Astrocyte (in vitro differentiated cells and primary cell): ENCODE measurements at regions not wholly inside any gene's neighbourhood (a gene's known extent, or its start where the extent isn't known, plus 50 kb on each side); places are given as distances from the start of the nearest gene placed in this dataset.

Experiments
- DNase-seq: peaks from one replicate; pipeline ENCODE4 v3.0.0-alpha.2; 2010; ENCODE audit warnings: low read depth
- FAIRE-seq: peaks from 2 replicates; lab custom pipeline; 2011; peaks lifted over from hg19 to GRCh38; lab: Jason Lieb, UNC
- H2AFZ ChIP-seq: 2 replicates; pipeline ENCODE4 v1.6.0; 2012; ENCODE audit warnings: low read depth, low read length, inconsistent platforms
- H3K27ac ChIP-seq: 2 replicates; pipeline ENCODE4 v1.5.1; 2011; ENCODE audit warnings: low read depth, low read length, inconsistent platforms
- H3K27me3 ChIP-seq: 2 replicates; pipeline ENCODE4 v1.6.0; 2011; ENCODE audit warnings: low read length, inconsistent platforms; ENCODE audit not compliant: insufficient read depth
- H3K36me3 ChIP-seq: 2 replicates; pipeline ENCODE4 v1.5.1; 2011; ENCODE audit warnings: low read length, inconsistent platforms; ENCODE audit not compliant: insufficient read depth
- H3K4me1 ChIP-seq: 2 replicates; pipeline ENCODE4 v1.5.1; 2011; ENCODE audit warnings: low read length, inconsistent platforms; ENCODE audit not compliant: insufficient read depth
- H3K4me2 ChIP-seq: 2 replicates; pipeline ENCODE4 v1.6.0; 2012; ENCODE audit warnings: low read length, inconsistent platforms
- H3K4me3 ChIP-seq: 2 replicates; pipeline ENCODE4 v1.5.1; 2011; ENCODE audit warnings: low read depth, mild to moderate bottlenecking, low read length, inconsistent platforms; ENCODE audit not compliant: insufficient read depth
- H3K79me2 ChIP-seq: 2 replicates; pipeline ENCODE4 v1.6.0; 2012; ENCODE audit warnings: mild to moderate bottlenecking, low read length, inconsistent platforms; ENCODE audit not compliant: insufficient read depth
- H3K9ac ChIP-seq: 2 replicates; pipeline ENCODE4 v1.6.0; 2012; ENCODE audit warnings: mild to moderate bottlenecking, low read length, inconsistent platforms
- H3K9me3 ChIP-seq: 2 replicates; pipeline ENCODE4 v1.5.1; 2012; ENCODE audit warnings: low read depth, mild to moderate bottlenecking, low read length, inconsistent platforms; ENCODE audit not compliant: insufficient read depth
- H4K20me1 ChIP-seq: 2 replicates; pipeline ENCODE4 v1.6.0; 2012; ENCODE audit warnings: low read length, inconsistent platforms; ENCODE audit not compliant: insufficient read depth
- H3K27ac Mint-ChIP-seq: one replicate; pipeline ENCODE4 v1.8.0; 2021; ENCODE audit warnings: mild to moderate bottlenecking, mixed read lengths; ENCODE audit not compliant: unreplicated experiment
- H3K27me3 Mint-ChIP-seq: one replicate; pipeline ENCODE4 v1.8.0; 2021; ENCODE audit warnings: low read depth, mixed read lengths; ENCODE audit not compliant: unreplicated experiment
- H3K36me3 Mint-ChIP-seq: one replicate; pipeline ENCODE4 v1.8.0; 2021; ENCODE audit warnings: low read depth, mixed read lengths; ENCODE audit not compliant: unreplicated experiment
- H3K4me1 Mint-ChIP-seq: one replicate; pipeline ENCODE4 v1.8.0; 2021; ENCODE audit warnings: low read depth, mixed read lengths; ENCODE audit not compliant: unreplicated experiment
- H3K4me3 Mint-ChIP-seq: one replicate; pipeline ENCODE4 v1.8.0; 2021; ENCODE audit warnings: mild to moderate bottlenecking, moderate library complexity, mixed read lengths; ENCODE audit not compliant: unreplicated experiment
- H3K9me3 Mint-ChIP-seq: one replicate; pipeline ENCODE4 v1.8.0; 2021; ENCODE audit warnings: mild to moderate bottlenecking, mixed read lengths; ENCODE audit not compliant: unreplicated experiment
- CTCF ChIP-seq: IDR thresholded peaks from 2 replicates; pipeline ENCODE4 v1.5.1; 2011; ENCODE audit warnings: low read depth, mild to moderate bottlenecking, inconsistent platforms, low read length, moderate library complexity; ENCODE audit not compliant: insufficient read depth
- EZH2 ChIP-seq: IDR thresholded peaks from 2 replicates; pipeline ENCODE4 v1.6.1; 2012; ENCODE audit warnings: mild to moderate bottlenecking, low read length, inconsistent platforms; ENCODE audit not compliant: insufficient read depth

- TF ChIP-seq EZH2 (no peak), CTCF (no peak)
- Histone ChIP-seq H2AFZ (no peak overlapping the region), H3K27ac (no peak overlapping the region), H3K36me3 (no peaks in the 10 kb centered on the region), H3K4me3 (no peak overlapping the region), H3K27me3 (peaks cover 19% of the 10 kb centered on the region), H3K4me1 (no peaks in the 10 kb centered on the region), H3K79me2 (no peaks in the 10 kb centered on the region), H3K4me2 (no peak overlapping the region), H4K20me1 (no peaks in the 10 kb centered on the region), H3K9ac (no peak overlapping the region), H3K9me3 (no peaks in the 10 kb centered on the region)
- no peaks in the 10 kb centered on the region for H3K36me3 Mint-ChIP-seq
- peaks cover 5% of the 10 kb centered on the region for H3K9me3 Mint-ChIP-seq
- FAIRE-seq: no peak
- DNase-seq: no peak
- no peak overlapping the region for H3K27ac Mint-ChIP-seq
- no peaks in the 10 kb centered on the region for H3K4me1 Mint-ChIP-seq
- no peak overlapping the region for H3K4me3 Mint-ChIP-seq
- peaks cover 36% of the 10 kb centered on the region for H3K27me3 Mint-ChIP-seq
Measured at GRCh38 chr15:99921101-99921500, 187.9 kb upstream of the LYSMD4 start.

GRCh38 chr15:99918072-99918471, 184.8 kb upstream of the LYSMD4 start:
- Histone ChIP-seq H3K9me3 (no peaks in the 10 kb centered on the region), H3K27me3 (peaks cover 17% of the 10 kb centered on the region), H3K4me1 (no peaks in the 10 kb centered on the region), H3K9ac (no peak overlapping the region), H3K79me2 (no peaks in the 10 kb centered on the region), H3K4me2 (no peak overlapping the region), H3K4me3 (no peak overlapping the region), H3K27ac (no peak overlapping the region), H3K36me3 (no peaks in the 10 kb centered on the region), H2AFZ (no peak overlapping the region), H4K20me1 (no peaks in the 10 kb centered on the region)
- Mint-ChIP-seq H3K4me3 (no peak overlapping the region), H3K9me3 (peaks cover 5% of the 10 kb centered on the region), H3K27ac (no peak overlapping the region), H3K36me3 (no peaks in the 10 kb centered on the region), H3K4me1 (no peaks in the 10 kb centered on the region), H3K27me3 (peaks cover 40% of the 10 kb centered on the region)
- no peak for TF ChIP-seq EZH2
- TF ChIP-seq CTCF: no peak
- FAIRE-seq (no peak), DNase-seq (no peak)

- DNase-seq (no peak), FAIRE-seq (no peak)
- Histone ChIP-seq H3K4me3 (no peak overlapping the region), H3K79me2 (no peaks in the 10 kb centered on the region), H3K4me1 (no peaks in the 10 kb centered on the region), H3K27me3 (peaks cover 17% of the 10 kb centered on the region), H3K9ac (no peak overlapping the region), H3K4me2 (no peak overlapping the region), H3K9me3 (no peaks in the 10 kb centered on the region), H3K36me3 (no peaks in the 10 kb centered on the region), H4K20me1 (no peaks in the 10 kb centered on the region), H2AFZ (no peak overlapping the region), H3K27ac (no peak overlapping the region)
- peaks cover 5% of the 10 kb centered on the region for H3K9me3 Mint-ChIP-seq
- H3K27me3 Mint-ChIP-seq: peaks cover 42% of the 10 kb centered on the region
- no peaks in the 10 kb centered on the region for H3K4me1 Mint-ChIP-seq
- TF ChIP-seq CTCF (no peak), EZH2 (no peak)
- H3K36me3 Mint-ChIP-seq: no peaks in the 10 kb centered on the region
- H3K27ac Mint-ChIP-seq: no peak overlapping the region
- H3K4me3 Mint-ChIP-seq: no peak overlapping the region
Measured at GRCh38 chr15:99917252-99917651, 184.0 kb upstream of the LYSMD4 start.
